Neural progenitor cell (in vitro differentiated cells): ENCODE measurements at regions not wholly inside any gene's neighbourhood (a gene's known extent, or its start where the extent isn't known, plus 50 kb on each side); places are given as distances from the start of the nearest gene placed in this dataset.

ENCODE experiments used
- EZH2 ChIP-seq: fragments of 200-600 bp; sonication (generic); IDR thresholded peaks from 2 replicates; pipeline ENCODE4 v1.6.1; 2017; ENCODE audit warnings: antibody characterized with exemption, mild to moderate bottlenecking, moderate library complexity
- EZH2phosphoT487 ChIP-seq: fragments of 200-600 bp; sonication (generic); IDR thresholded peaks from 2 replicates; pipeline ENCODE4 v1.6.1; 2017; ENCODE audit warnings: antibody characterized with exemption
- TF ChIP-seq, protein P1 (sequence below): fragments of 200-600 bp; sonication (generic); IDR thresholded peaks from 2 replicates; pipeline ENCODE4 v1.5.1; 2017; ENCODE audit warnings: antibody characterized with exemption, mild to moderate bottlenecking

GRCh38 chr7:68444956-68445355 lies 1153.3 kb upstream of the AUTS2 start:
- TF ChIP-seq, protein P1, sequence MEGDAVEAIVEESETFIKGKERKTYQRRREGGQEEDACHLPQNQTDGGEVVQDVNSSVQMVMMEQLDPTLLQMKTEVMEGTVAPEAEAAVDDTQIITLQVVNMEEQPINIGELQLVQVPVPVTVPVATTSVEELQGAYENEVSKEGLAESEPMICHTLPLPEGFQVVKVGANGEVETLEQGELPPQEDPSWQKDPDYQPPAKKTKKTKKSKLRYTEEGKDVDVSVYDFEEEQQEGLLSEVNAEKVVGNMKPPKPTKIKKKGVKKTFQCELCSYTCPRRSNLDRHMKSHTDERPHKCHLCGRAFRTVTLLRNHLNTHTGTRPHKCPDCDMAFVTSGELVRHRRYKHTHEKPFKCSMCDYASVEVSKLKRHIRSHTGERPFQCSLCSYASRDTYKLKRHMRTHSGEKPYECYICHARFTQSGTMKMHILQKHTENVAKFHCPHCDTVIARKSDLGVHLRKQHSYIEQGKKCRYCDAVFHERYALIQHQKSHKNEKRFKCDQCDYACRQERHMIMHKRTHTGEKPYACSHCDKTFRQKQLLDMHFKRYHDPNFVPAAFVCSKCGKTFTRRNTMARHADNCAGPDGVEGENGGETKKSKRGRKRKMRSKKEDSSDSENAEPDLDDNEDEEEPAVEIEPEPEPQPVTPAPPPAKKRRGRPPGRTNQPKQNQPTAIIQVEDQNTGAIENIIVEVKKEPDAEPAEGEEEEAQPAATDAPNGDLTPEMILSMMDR = no peak
- TF ChIP-seq EZH2 (no peak), EZH2phosphoT487 (no peak)
